Occipital lobe (tissue), 2 donors: ENCODE measurements at regions not wholly inside any gene's neighbourhood (a gene's known extent, or its start where the extent isn't known, plus 50 kb on each side); places are given as distances from the start of the nearest gene placed in this dataset. TPM values are rescaled to one million over a fixed set of nuclear protein-coding genes. Genes with fewer than 3 reads are reported as not detected.

Experiments used
- DNase-seq: peaks from one replicate; lab custom pipeline; 2025; lab: John Stamatoyannopoulos, UW
- small RNA-seq: library from RNA; depleted of rRNA; stranded (forward); fragments of <200 nt; gene quantifications from one replicate; pipeline ENCODE3, GENCODE V24; 2014

DNA sequence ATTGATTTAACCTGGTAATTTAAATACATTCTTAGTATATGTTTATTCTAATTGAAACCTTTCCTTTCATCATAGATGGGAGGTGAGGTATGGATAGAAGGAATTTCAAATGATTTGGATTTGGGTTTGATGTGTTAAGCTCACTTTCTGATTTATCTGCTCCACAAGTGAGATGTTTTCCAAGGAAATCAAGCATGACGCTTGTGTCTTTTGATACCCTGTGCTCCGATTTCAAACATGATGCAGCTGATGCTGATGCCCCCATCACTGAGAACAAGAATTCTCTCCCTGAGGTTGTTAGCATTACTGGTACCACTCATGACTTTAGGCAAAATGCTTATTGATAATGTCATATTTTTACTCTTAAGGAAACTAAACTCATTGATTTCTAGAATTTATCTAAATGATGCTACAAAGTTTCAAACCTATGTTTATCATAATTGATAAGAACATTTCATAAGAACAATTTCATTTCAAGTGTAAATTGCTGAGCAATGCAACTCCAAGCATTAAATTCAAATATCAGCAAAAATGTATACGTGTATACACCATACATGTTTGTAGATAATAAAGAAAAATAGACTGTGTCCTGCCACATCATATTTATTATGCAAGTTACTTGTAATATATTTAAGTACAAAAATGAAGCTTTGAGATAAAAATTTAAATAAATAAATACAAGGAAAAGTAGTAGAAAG lies 75.5 kb upstream of the LRIG3 start:
- DNase-seq: no peak

DNA sequence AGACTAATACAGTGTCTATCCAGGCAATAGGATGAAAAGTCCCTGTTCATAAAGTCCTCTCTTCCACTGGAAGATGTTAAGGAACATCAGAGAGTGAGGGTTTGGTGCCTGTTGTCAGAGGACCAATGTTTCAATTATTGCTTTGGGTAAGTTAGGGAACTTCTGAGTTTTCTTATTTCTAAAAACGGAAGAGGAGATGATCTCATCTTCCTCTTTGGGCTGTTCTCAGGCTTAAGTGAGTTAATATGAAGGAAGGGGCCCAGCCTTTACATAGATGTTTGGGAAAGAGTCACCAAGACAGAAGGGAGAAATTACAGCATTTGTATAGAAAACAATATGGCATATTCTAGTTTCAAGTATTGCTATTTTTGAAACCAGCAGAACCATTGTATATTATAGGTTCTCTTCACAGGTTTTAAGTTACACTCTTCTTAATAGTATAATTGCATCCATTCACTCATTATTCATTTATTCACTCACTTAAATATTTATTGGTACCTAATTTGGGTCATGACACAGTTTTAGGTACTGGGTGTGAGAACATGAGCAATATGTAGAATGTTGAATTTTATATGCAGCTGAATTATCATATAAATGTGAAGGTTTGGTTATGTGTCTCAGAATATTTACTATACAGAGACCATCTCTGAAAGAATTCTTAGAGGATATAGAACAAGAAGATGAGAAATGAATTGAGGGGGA lies 68.5 kb upstream of the LRIG3 start:
- no peak for DNase-seq

GRCh38 chr12:58981961-58982360 lies 61.7 kb upstream of the LRIG3 start:
- no peak for DNase-seq

GRCh38 chr12:58980768-58981167 lies 60.5 kb upstream of the LRIG3 start:
- no peak for DNase-seq

GRCh38 chr12:58978717-58979116 lies 58.4 kb upstream of the LRIG3 start:
- DNase-seq: no peak

DNA sequence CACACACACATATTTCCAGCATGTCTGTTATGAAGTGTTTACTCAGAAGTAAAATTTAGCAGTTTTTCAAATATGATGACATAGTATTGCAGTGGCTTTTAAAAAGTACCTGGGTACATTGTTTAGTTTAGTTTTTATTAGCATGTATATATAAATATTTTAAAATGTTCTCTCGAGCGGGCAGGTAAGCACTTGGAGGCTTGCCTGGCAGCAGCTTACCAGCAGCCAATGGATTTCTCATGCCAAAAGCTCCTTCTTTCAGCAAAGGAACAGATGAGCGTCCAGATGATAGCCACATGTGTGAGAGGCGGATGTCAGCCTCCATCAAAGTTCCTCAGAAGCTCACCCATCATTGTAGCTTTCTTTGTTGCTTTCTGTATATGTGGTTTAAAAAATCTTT lies 57.2 kb upstream of the LRIG3 start:
- DNase-seq: no peak

DNA sequence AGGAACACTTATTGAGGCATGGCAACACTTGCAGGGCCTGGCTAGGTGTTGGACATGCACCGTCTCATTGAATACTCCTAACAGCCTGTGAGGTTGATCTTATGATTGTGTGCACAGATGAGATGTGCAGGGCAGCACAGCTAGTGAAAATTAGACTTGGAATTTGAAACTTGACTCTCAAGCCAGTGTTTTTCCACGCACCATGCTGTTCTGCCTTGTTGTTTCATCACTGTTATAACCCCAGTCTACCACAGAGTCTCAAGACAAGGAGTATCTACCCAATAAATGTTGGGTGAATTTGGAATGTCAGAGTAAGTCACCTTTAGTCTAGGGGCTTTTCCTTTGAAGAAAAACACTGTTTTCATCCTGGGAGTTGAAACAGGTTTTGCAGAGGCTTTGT lies 55.8 kb upstream of the LRIG3 start:
- no peak for DNase-seq

Small RNAs in the stretch of these regions (small RNA-seq; reads per million reads assigned to genes)
- gene RNU6-279P: not detected
- not detected for gene RNU6-871P
